ENCODE measurements at regions not wholly inside any gene's neighbourhood (a gene's known extent, or its start where the extent isn't known, plus 50 kb on each side); places are given as distances from the start of the nearest gene placed in this dataset.

GRCh38 chr7:52909131-52909530 is 126.3 kb upstream of the POM121L12 start:
- Histone ChIP-seq H3K4me3 (ENCODE audit: low read length in 2 of 2) (no peak overlapping the region), H3K27ac (ENCODE audit: low read depth in 2 of 2, low read length in 2 of 2) (no peak overlapping the region), H3K27me3 (ENCODE audit: control insufficient read depth in 2 of 2, insufficient read depth in 2 of 2, low read length in 2 of 2) (no peaks in the 10 kb centered on the region), H3K9ac (ENCODE audit: low read depth in 1 of 2, low read length in 2 of 2) (no peak overlapping the region), H3K9me3 (ENCODE audit: control insufficient read depth in 2 of 2, low read length in 2 of 2) (no peaks in the 10 kb centered on the region), H3K4me1 (ENCODE audit: control insufficient read depth in 2 of 2, insufficient read depth in 2 of 2, low read length in 2 of 2) (no peaks in the 10 kb centered on the region), H3K36me3 (ENCODE audit: control insufficient read depth in 2 of 2, insufficient read depth in 2 of 2, low read length in 2 of 2) (no peaks in the 10 kb centered on the region)

GRCh38 chr7:52897713-52898112 is 137.7 kb upstream of the POM121L12 start:
- Histone ChIP-seq H3K27ac (ENCODE audit: low read depth in 2 of 2, low read length in 2 of 2) (no peak overlapping the region), H3K9ac (ENCODE audit: low read depth in 1 of 2, low read length in 2 of 2) (no peak overlapping the region), H3K4me3 (ENCODE audit: low read length in 2 of 2) (no peak overlapping the region), H3K9me3 (ENCODE audit: control insufficient read depth in 2 of 2, low read length in 2 of 2) (no peaks in the 10 kb centered on the region), H3K27me3 (ENCODE audit: control insufficient read depth in 2 of 2, insufficient read depth in 2 of 2, low read length in 2 of 2) (no peaks in the 10 kb centered on the region), H3K4me1 (ENCODE audit: control insufficient read depth in 2 of 2, insufficient read depth in 2 of 2, low read length in 2 of 2) (no peaks in the 10 kb centered on the region), H3K36me3 (ENCODE audit: control insufficient read depth in 2 of 2, insufficient read depth in 2 of 2, low read length in 2 of 2) (no peaks in the 10 kb centered on the region)

- Histone ChIP-seq H3K36me3 (ENCODE audit: control insufficient read depth in 2 of 2, insufficient read depth in 2 of 2, low read length in 2 of 2) (no peaks in the 10 kb centered on the region), H3K9me3 (ENCODE audit: control insufficient read depth in 2 of 2, low read length in 2 of 2) (no peaks in the 10 kb centered on the region), H3K27ac (ENCODE audit: low read depth in 2 of 2, low read length in 2 of 2) (no peak overlapping the region), H3K27me3 (ENCODE audit: control insufficient read depth in 2 of 2, insufficient read depth in 2 of 2, low read length in 2 of 2) (no peaks in the 10 kb centered on the region), H3K9ac (ENCODE audit: low read depth in 1 of 2, low read length in 2 of 2) (no peak overlapping the region), H3K4me1 (ENCODE audit: control insufficient read depth in 2 of 2, insufficient read depth in 2 of 2, low read length in 2 of 2) (no peaks in the 10 kb centered on the region), H3K4me3 (ENCODE audit: low read length in 2 of 2) (no peak overlapping the region)
These were observed 138.1 kb upstream of the POM121L12 start for GRCh38 chr7:52897288-52897687.

GRCh38 chr7:52877240-52877639 is 158.2 kb upstream of the POM121L12 start:
- Histone ChIP-seq H3K9ac (ENCODE audit: low read depth in 1 of 2, low read length in 2 of 2) (no peak overlapping the region), H3K9me3 (ENCODE audit: control insufficient read depth in 2 of 2, low read length in 2 of 2) (no peaks in the 10 kb centered on the region), H3K27me3 (ENCODE audit: control insufficient read depth in 2 of 2, insufficient read depth in 2 of 2, low read length in 2 of 2) (no peaks in the 10 kb centered on the region), H3K4me3 (ENCODE audit: low read length in 2 of 2) (no peak overlapping the region), H3K4me1 (ENCODE audit: control insufficient read depth in 2 of 2, insufficient read depth in 2 of 2, low read length in 2 of 2) (no peaks in the 10 kb centered on the region), H3K27ac (ENCODE audit: low read depth in 2 of 2, low read length in 2 of 2) (no peak overlapping the region), H3K36me3 (ENCODE audit: control insufficient read depth in 2 of 2, insufficient read depth in 2 of 2, low read length in 2 of 2) (no peaks in the 10 kb centered on the region)

DNA sequence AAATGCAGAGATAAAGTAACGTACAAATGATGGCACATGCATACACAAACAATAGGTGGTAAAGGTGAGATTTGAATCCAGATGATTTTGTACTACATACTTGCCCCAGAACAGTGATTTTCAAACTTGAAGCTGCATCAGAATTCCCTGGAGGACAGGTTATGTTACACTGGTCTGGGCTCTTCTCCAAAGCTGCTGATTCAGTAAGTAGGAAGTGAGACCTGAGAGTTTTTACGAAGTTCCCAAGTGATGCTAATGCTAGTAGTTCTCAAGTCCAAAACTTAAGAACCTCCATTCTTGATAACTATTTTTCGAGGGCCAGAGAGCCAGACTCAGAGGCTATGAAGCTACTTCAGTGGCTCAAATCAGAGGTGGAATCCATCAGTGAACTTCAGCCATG is 159.0 kb upstream of the POM121L12 start:
- Histone ChIP-seq H3K9ac (ENCODE audit: low read depth in 1 of 2, low read length in 2 of 2) (no peak overlapping the region), H3K4me1 (ENCODE audit: control insufficient read depth in 2 of 2, insufficient read depth in 2 of 2, low read length in 2 of 2) (no peaks in the 10 kb centered on the region), H3K4me3 (ENCODE audit: low read length in 2 of 2) (no peak overlapping the region), H3K27me3 (ENCODE audit: control insufficient read depth in 2 of 2, insufficient read depth in 2 of 2, low read length in 2 of 2) (no peaks in the 10 kb centered on the region), H3K27ac (ENCODE audit: low read depth in 2 of 2, low read length in 2 of 2) (no peak overlapping the region), H3K36me3 (ENCODE audit: control insufficient read depth in 2 of 2, insufficient read depth in 2 of 2, low read length in 2 of 2) (no peaks in the 10 kb centered on the region), H3K9me3 (ENCODE audit: control insufficient read depth in 2 of 2, low read length in 2 of 2) (no peaks in the 10 kb centered on the region)

- no peak overlapping the region for H3K4me3 ChIP-seq (ENCODE audit: low read length in 2 of 2)
- no peaks in the 10 kb centered on the region for H3K27me3 ChIP-seq (ENCODE audit: control insufficient read depth in 2 of 2, insufficient read depth in 2 of 2, low read length in 2 of 2)
- H3K27ac ChIP-seq (ENCODE audit: low read depth in 2 of 2, low read length in 2 of 2), result no peak overlapping the region
- no peaks in the 10 kb centered on the region for H3K4me1 ChIP-seq (ENCODE audit: control insufficient read depth in 2 of 2, insufficient read depth in 2 of 2, low read length in 2 of 2)
- H3K9ac ChIP-seq (ENCODE audit: low read depth in 1 of 2, low read length in 2 of 2), result no peak overlapping the region
- peaks cover 3 to 4% of the 10 kb centered on the region in 2 donors for H3K9me3 ChIP-seq (ENCODE audit: control insufficient read depth in 2 of 2, low read length in 2 of 2)
- no peaks in the 10 kb centered on the region for H3K36me3 ChIP-seq (ENCODE audit: control insufficient read depth in 2 of 2, insufficient read depth in 2 of 2, low read length in 2 of 2)
These were observed 171.8 kb upstream of the POM121L12 start for GRCh38 chr7:52863652-52864051.

DNA sequence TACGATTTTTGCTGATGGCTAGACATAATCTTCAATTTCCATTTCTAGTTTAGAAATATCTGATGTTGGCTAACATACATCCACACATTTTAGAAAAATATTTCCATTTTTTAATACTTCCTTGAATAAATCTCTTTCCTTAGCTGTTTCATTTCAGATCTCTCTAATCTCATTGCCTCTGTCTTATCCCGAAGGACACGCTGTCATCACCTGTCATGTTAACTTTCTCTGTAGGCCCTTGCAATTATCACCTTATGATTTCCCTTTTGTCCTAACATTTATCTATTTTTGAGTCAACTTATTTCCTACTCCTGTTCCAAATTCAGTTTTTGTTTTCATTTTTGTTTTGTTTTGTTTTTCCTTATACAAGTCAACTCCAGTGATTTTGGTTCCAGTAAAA is 173.1 kb upstream of the POM121L12 start:
- Histone ChIP-seq H3K9me3 (ENCODE audit: control insufficient read depth in 2 of 2, low read length in 2 of 2) (peaks cover 3 to 4% of the 10 kb centered on the region in 2 donors), H3K4me1 (ENCODE audit: control insufficient read depth in 2 of 2, insufficient read depth in 2 of 2, low read length in 2 of 2) (no peaks in the 10 kb centered on the region), H3K27ac (ENCODE audit: low read depth in 2 of 2, low read length in 2 of 2) (no peak overlapping the region), H3K27me3 (ENCODE audit: control insufficient read depth in 2 of 2, insufficient read depth in 2 of 2, low read length in 2 of 2) (no peaks in the 10 kb centered on the region), H3K36me3 (ENCODE audit: control insufficient read depth in 2 of 2, insufficient read depth in 2 of 2, low read length in 2 of 2) (no peaks in the 10 kb centered on the region), H3K4me3 (ENCODE audit: low read length in 2 of 2) (no peak overlapping the region), H3K9ac (ENCODE audit: low read depth in 1 of 2, low read length in 2 of 2) (no peak overlapping the region)

GRCh38 chr7:52857367-52857766 is 178.1 kb upstream of the POM121L12 start:
- Histone ChIP-seq H3K4me3 (ENCODE audit: low read length in 2 of 2) (no peak overlapping the region), H3K4me1 (ENCODE audit: control insufficient read depth in 2 of 2, insufficient read depth in 2 of 2, low read length in 2 of 2) (no peaks in the 10 kb centered on the region), H3K9me3 (ENCODE audit: control insufficient read depth in 2 of 2, low read length in 2 of 2) (no peaks in the 10 kb centered on the region), H3K27ac (ENCODE audit: low read depth in 2 of 2, low read length in 2 of 2) (no peak overlapping the region), H3K9ac (ENCODE audit: low read depth in 1 of 2, low read length in 2 of 2) (no peak overlapping the region), H3K27me3 (ENCODE audit: control insufficient read depth in 2 of 2, insufficient read depth in 2 of 2, low read length in 2 of 2) (no peaks in the 10 kb centered on the region), H3K36me3 (ENCODE audit: control insufficient read depth in 2 of 2, insufficient read depth in 2 of 2, low read length in 2 of 2) (no peaks in the 10 kb centered on the region)

- no peaks in the 10 kb centered on the region for H3K9me3 ChIP-seq (ENCODE audit: control insufficient read depth in 2 of 2, low read length in 2 of 2)
- H3K4me3 ChIP-seq (ENCODE audit: low read length in 2 of 2), result no peak overlapping the region
- H3K27ac ChIP-seq (ENCODE audit: low read depth in 2 of 2, low read length in 2 of 2), result no peak overlapping the region
- no peaks in the 10 kb centered on the region for H3K27me3 ChIP-seq (ENCODE audit: control insufficient read depth in 2 of 2, insufficient read depth in 2 of 2, low read length in 2 of 2)
- H3K4me1 ChIP-seq (ENCODE audit: control insufficient read depth in 2 of 2, insufficient read depth in 2 of 2, low read length in 2 of 2), result no peaks in the 10 kb centered on the region
- no peaks in the 10 kb centered on the region for H3K36me3 ChIP-seq (ENCODE audit: control insufficient read depth in 2 of 2, insufficient read depth in 2 of 2, low read length in 2 of 2)
- H3K9ac ChIP-seq (ENCODE audit: low read depth in 1 of 2, low read length in 2 of 2), result no peak overlapping the region
These were observed 180.8 kb upstream of the POM121L12 start for GRCh38 chr7:52854681-52855080.

DNA sequence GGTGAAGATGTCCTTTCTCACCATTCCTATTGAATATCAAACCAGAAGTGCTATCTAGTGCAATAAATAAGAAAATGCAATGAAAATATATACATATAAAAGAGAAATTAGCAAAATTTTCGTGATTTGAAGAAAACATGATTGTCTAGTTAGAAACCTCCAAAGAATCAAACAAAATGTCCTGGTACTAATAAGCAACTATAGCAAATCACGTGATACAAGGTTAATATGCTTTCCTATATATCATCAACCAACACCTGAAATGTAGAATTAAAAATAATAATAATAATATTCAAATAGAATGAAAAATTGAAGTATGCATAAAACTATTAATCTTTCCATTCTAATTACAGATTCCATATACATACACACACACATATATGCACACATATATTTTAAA is 183.9 kb upstream of the POM121L12 start:
- H3K36me3 ChIP-seq (ENCODE audit: control insufficient read depth in 2 of 2, insufficient read depth in 2 of 2, low read length in 2 of 2), result no peaks in the 10 kb centered on the region
- H3K9ac ChIP-seq (ENCODE audit: low read depth in 1 of 2, low read length in 2 of 2), result no peak overlapping the region
- H3K4me3 ChIP-seq (ENCODE audit: low read length in 2 of 2), result no peak overlapping the region
- no peaks in the 10 kb centered on the region for H3K27me3 ChIP-seq (ENCODE audit: control insufficient read depth in 2 of 2, insufficient read depth in 2 of 2, low read length in 2 of 2)
- no peaks in the 10 kb centered on the region for H3K9me3 ChIP-seq (ENCODE audit: control insufficient read depth in 2 of 2, low read length in 2 of 2)
- no peak overlapping the region for H3K27ac ChIP-seq (ENCODE audit: low read depth in 2 of 2, low read length in 2 of 2)
- H3K4me1 ChIP-seq (ENCODE audit: control insufficient read depth in 2 of 2, insufficient read depth in 2 of 2, low read length in 2 of 2), result no peaks in the 10 kb centered on the region

- Histone ChIP-seq H3K4me1 (ENCODE audit: control insufficient read depth in 2 of 2, insufficient read depth in 2 of 2, low read length in 2 of 2) (no peaks in the 10 kb centered on the region), H3K4me3 (ENCODE audit: low read length in 2 of 2) (no peak overlapping the region), H3K9me3 (ENCODE audit: control insufficient read depth in 2 of 2, low read length in 2 of 2) (peaks cover 0 to 2% of the 10 kb centered on the region in 2 donors), H3K9ac (ENCODE audit: low read depth in 1 of 2, low read length in 2 of 2) (no peak overlapping the region), H3K27me3 (ENCODE audit: control insufficient read depth in 2 of 2, insufficient read depth in 2 of 2, low read length in 2 of 2) (no peaks in the 10 kb centered on the region), H3K36me3 (ENCODE audit: control insufficient read depth in 2 of 2, insufficient read depth in 2 of 2, low read length in 2 of 2) (no peaks in the 10 kb centered on the region), H3K27ac (ENCODE audit: low read depth in 2 of 2, low read length in 2 of 2) (no peak overlapping the region)
These were observed 192.0 kb upstream of the POM121L12 start for GRCh38 chr7:52843436-52843835.
